Heart right ventricle (tissue), 16 donors: ENCODE measurements at regions not wholly inside any gene's neighbourhood (a gene's known extent, or its start where the extent isn't known, plus 50 kb on each side); places are given as distances from the start of the nearest gene placed in this dataset.

ENCODE experiments used
- ATAC-seq, 8 donors: fragments of 200-7000 bp; cut with Tn5 transposase; one replicate each; pipeline ENCODE4 v1.9.1; 2020; ENCODE audit warnings: mild to moderate bottlenecking in 8 of 8, moderate library complexity in 8 of 8, moderate number of reproducible peaks in 1 of 8
- DNase-seq, 2 donors: peaks; one replicate each; pipeline ENCODE4 v3.0.0-alpha.2; 2020
- H3K27ac ChIP-seq, 10 donors: fragments of 200-600 bp; sonication (generic) in 2 of 10; one replicate each; pipeline versions ENCODE4 v1.5.0 to v1.8.0; 2020 to 2022; ENCODE audit warnings: mild to moderate bottlenecking in 3 of 10
- H3K27me3 ChIP-seq, 7 donors: fragments of 200-600 bp; one replicate each; pipeline ENCODE4 v1.8.0; 2021 to 2022; ENCODE audit warnings: mild to moderate bottlenecking in 2 of 7
- H3K36me3 ChIP-seq, 9 donors: fragments of 200-600 bp; sonication (generic) in 1 of 9; one replicate each; pipeline versions ENCODE4 v1.5.0 to v1.8.0; 2020 to 2022; ENCODE audit warnings: mild to moderate bottlenecking in 2 of 9
- H3K4me1 ChIP-seq, 9 donors: fragments of 200-600 bp; sonication (generic) in 1 of 9; one replicate each; pipeline versions ENCODE4 v1.5.0 to v1.8.0; 2020 to 2022; ENCODE audit warnings: mild to moderate bottlenecking in 4 of 9
- H3K4me3 ChIP-seq, 10 donors: fragments of 200-600 bp; sonication (generic) in 2 of 10; one replicate each; pipeline versions ENCODE4 v1.5.0 to v1.8.0; 2020 to 2022; ENCODE audit warnings: mild to moderate bottlenecking in 7 of 10, moderate library complexity in 2 of 10
- H3K9me3 ChIP-seq, 11 donors: fragments of 200-600 bp in 10 of 11; sonication (generic) in 2 of 11; one replicate each; pipeline versions ENCODE4 v1.5.0 to v1.8.0; 2013 to 2022; ENCODE audit warnings: mild to moderate bottlenecking in 2 of 11, control low read depth in 1 of 11, moderate library complexity in 1 of 11
- CTCF ChIP-seq, 9 donors: fragments of 200-600 bp; sonication (generic) in 2 of 9; IDR thresholded peaks; one replicate each; pipeline versions ENCODE4 v1.5.0 to v1.8.0; 2021 to 2022; ENCODE audit warnings: antibody characterized with exemption in 9 of 9, mild to moderate bottlenecking in 5 of 9, moderate library complexity in 1 of 9
- WGBS, 2 donors: extraction: QIAGEN DNeasy Blood & Tissue Kit; methylation state at CpG; one replicate each; pipeline ENCODE4 v1.1.7; 2013; ENCODE audit warnings: inconsistent platforms in 1 of 2; 5-methylcytosine and 5-hydroxymethylcytosine counted together
- intact Hi-C, 10 donors: fragments of 100-400 bp; cut with DNase I; formaldehyde crosslinking; loops; one replicate each; pipeline versions ENCODE4 v1.11.1 to v1.14.2; 2022
- donor health status: Arrhythmogenic right ventricular cardiomyopathy.
- donor health status: ischemic (EF 13 %, LVEDD 7.1; RV severe dilation, severe dysfunction).
- donor health status: healthy with polysubstance abuse.
- donor health status: DM: no; HTN: yes; CAD: no.
- donor health status: DM: no; HTN: no; CAD: no.
- donor health status: ischemic (EF 25% LVEDD 6.9; RV normal size, moderate dysfunction).
- donor health status: ischemic (EF 25% LVEDD 5.7; RV mildly dilated, moderate dysfunction).
- donor health status: healthy.
- donor health status: DM: yes; HTN: yes; CAD: no.
- donor health status: Ischemic cardiomyopathy.
- donor health status: ischemic (EF 35%, LVEDD 5.7; RV mildly dilated, moderate dysfunction).
- donor health status: nonischemic (EF 11% LVEDD 7.7; RV severe dilation, severe dysfunction).
- donor health status: DM: yes; HTN: yes; CAD: no.
- donor health status: PGD.
- donor health status: ischemic (EF 29% LVEDD 5.4; RV normal size, mild dysfunction).
- donor health status: nonischemic (EF 23%, LVEDD 6.1; RV moderate dilation, normal function).

GRCh38 chr5:27561408-27561807, 523.0 kb upstream of the CDH9 start:
- Histone ChIP-seq H3K27me3 (no peaks in the 10 kb centered on the region), H3K36me3 (no peaks in the 10 kb centered on the region), H3K4me3 (no peak overlapping the region), H3K27ac (no peak overlapping the region), H3K9me3 (peaks cover 0 to 5% (median 0%) of the 10 kb centered on the region in 11 donors), H3K4me1 (no peaks in the 10 kb centered on the region)
- WGBS, 2 donors, result 87 to 93% methylated on average over 16 of the region's 16 CpGs
- no peak for DNase-seq
- intact Hi-C loops, result no loop called here
- no peak for ATAC-seq
- TF ChIP-seq CTCF (IDR thresholded peaks at IDR 0.05), result no peak

GRCh38 chr5:27548484-27548883, 510.1 kb upstream of the CDH9 start:
- Histone ChIP-seq H3K4me1 (no peaks in the 10 kb centered on the region), H3K9me3 (peaks cover 0 to 13% (median 0%) of the 10 kb centered on the region in 11 donors), H3K27ac (no peak overlapping the region), H3K4me3 (no peak overlapping the region), H3K36me3 (no peaks in the 10 kb centered on the region), H3K27me3 (no peaks in the 10 kb centered on the region)
- ATAC-seq (no peak), DNase-seq (no peak)
- TF ChIP-seq CTCF (IDR thresholded peaks at IDR 0.05), result no peak
- WGBS, 2 donors, result 41 to 51% methylated on average over 2 of the region's 2 CpGs
- intact Hi-C loops, result no loop called here

GRCh38 chr5:27535031-27535557, 496.7 kb upstream of the CDH9 start:
- Histone ChIP-seq H3K4me1 (no peaks in the 10 kb centered on the region), H3K27me3 (no peaks in the 10 kb centered on the region), H3K9me3 (peaks cover 0 to 9% (median 4%) of the 10 kb centered on the region in 11 donors), H3K4me3 (no peak overlapping the region), H3K36me3 (no peaks in the 10 kb centered on the region), H3K27ac (no peak overlapping the region)
- ATAC-seq (no peak), DNase-seq (no peak)
- no peak for TF ChIP-seq CTCF (IDR thresholded peaks at IDR 0.05)
- intact Hi-C loops, result no loop called here

- DNase-seq (no peak), ATAC-seq (no peak)
- H3K27ac ChIP-seq, result no peak overlapping the region
- H3K36me3 ChIP-seq, result no peaks in the 10 kb centered on the region
- H3K4me3 ChIP-seq, result no peak overlapping the region
- peaks cover 0 to 11% (median 0%) of the 10 kb centered on the region in 11 donors for H3K9me3 ChIP-seq
- intact Hi-C loops, result no loop called here
- no peaks in the 10 kb centered on the region for H3K4me1 ChIP-seq
- no peaks in the 10 kb centered on the region for H3K27me3 ChIP-seq
- no peak for TF ChIP-seq CTCF (IDR thresholded peaks at IDR 0.05)
- 66 to 76% methylated on average over 1 of the region's 1 CpG for WGBS, 2 donors
Measured at GRCh38 chr5:27532305-27532704, 493.9 kb upstream of the CDH9 start.
